ENCODE measurements at regions not wholly inside any gene's neighbourhood (a gene's known extent, or its start where the extent isn't known, plus 50 kb on each side); places are given as distances from the start of the nearest gene placed in this dataset.

DNA sequence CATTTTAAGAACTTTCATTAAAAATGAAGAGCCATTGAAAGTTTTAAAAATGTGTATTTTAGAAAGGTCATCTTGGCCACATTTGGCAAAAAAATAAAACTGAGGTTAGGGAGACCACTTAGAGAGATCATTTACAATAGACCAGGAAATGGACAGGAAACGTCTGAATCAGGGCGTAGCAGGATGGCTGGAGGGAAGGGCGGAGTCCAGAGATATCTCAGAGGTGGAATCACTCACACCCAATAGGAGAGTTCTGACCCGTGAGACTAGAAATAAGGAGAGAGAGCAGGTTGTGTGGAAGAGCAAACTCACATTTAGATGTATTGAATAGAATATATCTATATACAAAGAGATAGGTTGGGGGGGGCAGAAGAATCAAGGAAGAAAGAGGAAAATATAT, 373.4 kb downstream of the METTL4 start:
- no peak for DNase-seq (ENCODE audit: low read depth)
- TF ChIP-seq MYC (IDR thresholded peaks at IDR 0.05; ENCODE audit: low read depth, low read length) (no peak), POLR2A (IDR thresholded peaks at IDR 0.05; ENCODE audit: extremely low read depth, insufficient read length) (no peak)
- TF ChIP-seq, protein P1, sequence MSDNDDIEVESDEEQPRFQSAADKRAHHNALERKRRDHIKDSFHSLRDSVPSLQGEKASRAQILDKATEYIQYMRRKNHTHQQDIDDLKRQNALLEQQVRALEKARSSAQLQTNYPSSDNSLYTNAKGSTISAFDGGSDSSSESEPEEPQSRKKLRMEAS (IDR thresholded peaks at IDR 0.05; ENCODE audit: low read depth, low read length), result no peak
- TF ChIP-seq, protein P2, sequence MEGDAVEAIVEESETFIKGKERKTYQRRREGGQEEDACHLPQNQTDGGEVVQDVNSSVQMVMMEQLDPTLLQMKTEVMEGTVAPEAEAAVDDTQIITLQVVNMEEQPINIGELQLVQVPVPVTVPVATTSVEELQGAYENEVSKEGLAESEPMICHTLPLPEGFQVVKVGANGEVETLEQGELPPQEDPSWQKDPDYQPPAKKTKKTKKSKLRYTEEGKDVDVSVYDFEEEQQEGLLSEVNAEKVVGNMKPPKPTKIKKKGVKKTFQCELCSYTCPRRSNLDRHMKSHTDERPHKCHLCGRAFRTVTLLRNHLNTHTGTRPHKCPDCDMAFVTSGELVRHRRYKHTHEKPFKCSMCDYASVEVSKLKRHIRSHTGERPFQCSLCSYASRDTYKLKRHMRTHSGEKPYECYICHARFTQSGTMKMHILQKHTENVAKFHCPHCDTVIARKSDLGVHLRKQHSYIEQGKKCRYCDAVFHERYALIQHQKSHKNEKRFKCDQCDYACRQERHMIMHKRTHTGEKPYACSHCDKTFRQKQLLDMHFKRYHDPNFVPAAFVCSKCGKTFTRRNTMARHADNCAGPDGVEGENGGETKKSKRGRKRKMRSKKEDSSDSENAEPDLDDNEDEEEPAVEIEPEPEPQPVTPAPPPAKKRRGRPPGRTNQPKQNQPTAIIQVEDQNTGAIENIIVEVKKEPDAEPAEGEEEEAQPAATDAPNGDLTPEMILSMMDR (IDR thresholded peaks at IDR 0.05; ENCODE audit: low read depth, low read length), result no peak
- H3K4me3 ChIP-seq (ENCODE audit: low read depth, low read length), result no peak overlapping the region

DNA sequence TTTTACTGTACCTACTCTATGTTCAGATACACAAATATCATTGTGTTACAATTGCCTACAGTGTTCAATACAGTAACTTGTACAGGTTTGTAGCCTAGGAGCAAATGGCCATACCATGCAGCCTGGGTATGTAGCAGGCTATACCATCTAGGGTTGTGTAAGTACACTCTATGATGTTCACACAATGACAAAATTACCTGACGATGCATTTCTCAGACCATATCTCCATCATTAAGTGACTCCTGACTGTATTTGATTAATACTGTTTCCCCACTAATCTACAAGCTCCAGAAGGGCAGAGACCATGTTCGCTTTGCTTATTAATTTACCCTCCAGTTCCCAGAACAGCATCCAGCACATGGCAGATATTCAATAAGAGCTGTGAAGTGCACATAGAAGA, 372.2 kb downstream of the METTL4 start:
- no peak overlapping the region for H3K4me3 ChIP-seq (ENCODE audit: low read depth, low read length)
- TF ChIP-seq POLR2A (IDR thresholded peaks at IDR 0.05; ENCODE audit: extremely low read depth, insufficient read length), result no peak
- TF ChIP-seq MYC (IDR thresholded peaks at IDR 0.05; ENCODE audit: low read depth, low read length), result no peak
- TF ChIP-seq, protein P1 (IDR thresholded peaks at IDR 0.05; ENCODE audit: low read depth, low read length), result no peak
- TF ChIP-seq, protein P2 (IDR thresholded peaks at IDR 0.05; ENCODE audit: low read depth, low read length), result no peak
- DNase-seq (ENCODE audit: low read depth), result no peak

DNA sequence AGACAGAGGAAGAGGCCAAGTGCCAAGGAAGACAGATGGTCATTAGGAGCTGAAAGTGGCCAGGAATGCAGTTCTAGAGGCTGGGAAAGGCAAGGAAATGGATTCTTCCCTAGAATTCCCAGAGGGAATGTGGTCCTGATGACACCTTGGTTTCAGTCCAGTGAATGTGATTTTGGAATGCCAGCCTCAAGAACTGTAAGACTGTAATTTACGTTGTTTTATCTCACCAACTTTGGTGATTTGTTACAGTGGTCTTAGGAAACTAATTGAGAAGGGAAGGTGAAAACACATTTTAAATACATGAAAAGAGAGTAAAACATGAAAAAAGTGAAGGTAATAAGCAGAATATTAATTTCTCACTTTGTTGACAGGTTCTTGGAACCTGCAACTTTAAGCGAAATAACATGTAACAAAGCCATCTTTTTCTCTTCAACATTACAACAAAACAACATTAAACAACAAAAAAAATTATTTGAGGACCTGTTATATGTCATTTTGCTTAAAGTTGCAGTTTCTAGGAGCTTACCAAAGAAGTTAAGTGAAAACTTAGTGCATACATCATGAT, 370.2 kb downstream of the METTL4 start:
- no peak for DNase-seq (ENCODE audit: low read depth)
- no peak overlapping the region for H3K4me3 ChIP-seq (ENCODE audit: low read depth, low read length)

DNA sequence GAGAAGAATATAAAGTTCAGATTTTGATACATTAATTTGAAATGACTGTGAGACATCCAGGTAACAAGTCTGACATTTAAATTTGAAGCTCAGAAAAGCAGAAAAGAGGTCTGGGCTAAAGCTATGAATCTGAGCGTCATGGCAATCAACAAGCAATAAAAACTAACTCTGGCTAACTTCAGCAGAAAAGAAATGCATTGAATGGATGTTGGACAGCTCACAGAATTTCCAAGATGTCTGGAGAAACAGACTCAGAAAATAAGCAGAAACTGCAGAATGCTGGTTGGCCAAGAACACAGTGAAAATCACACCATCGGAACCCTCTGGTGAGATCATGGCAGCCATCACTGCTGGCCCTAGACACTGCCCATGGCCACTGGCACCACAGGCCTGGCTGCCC, 366.6 kb downstream of the METTL4 start:
- no peak overlapping the region for H3K4me3 ChIP-seq (ENCODE audit: low read depth, low read length)
- TF ChIP-seq, protein P2 (IDR thresholded peaks at IDR 0.05; ENCODE audit: low read depth, low read length), result no peak
- TF ChIP-seq MYC (IDR thresholded peaks at IDR 0.05; ENCODE audit: low read depth, low read length), result no peak
- TF ChIP-seq POLR2A (IDR thresholded peaks at IDR 0.05; ENCODE audit: extremely low read depth, insufficient read length), result no peak
- TF ChIP-seq, protein P1 (IDR thresholded peaks at IDR 0.05; ENCODE audit: low read depth, low read length), result no peak
- DNase-seq (ENCODE audit: low read depth), result no peak

More for the DNA sequence above, 370.2 kb downstream of the METTL4 start:
- TF ChIP-seq MYC (IDR thresholded peaks at IDR 0.05; ENCODE audit: low read depth, low read length), result no peak
- TF ChIP-seq, protein P1 (IDR thresholded peaks at IDR 0.05; ENCODE audit: low read depth, low read length), result no peak
- no peak for TF ChIP-seq POLR2A (IDR thresholded peaks at IDR 0.05; ENCODE audit: extremely low read depth, insufficient read length)
- TF ChIP-seq, protein P2 (IDR thresholded peaks at IDR 0.05; ENCODE audit: low read depth, low read length), result no peak

DNA sequence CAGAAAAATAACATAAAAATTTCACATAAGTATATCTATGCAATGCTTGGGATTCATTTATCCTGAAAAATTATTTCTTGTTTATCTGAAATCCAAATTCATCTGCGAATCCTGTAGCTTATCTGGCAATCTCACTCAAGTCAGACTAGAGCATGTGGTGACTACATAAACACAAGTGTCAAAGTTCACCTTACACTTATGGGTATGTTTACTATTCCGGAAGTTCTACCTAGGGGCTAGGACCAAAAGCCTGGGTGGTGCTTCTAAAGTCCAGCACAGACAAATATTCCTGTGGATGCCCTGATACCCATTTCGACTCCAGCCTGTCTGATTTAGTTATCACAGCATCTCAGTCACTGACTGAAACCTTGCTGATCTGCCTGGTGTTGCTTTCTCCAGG, 364.0 kb downstream of the METTL4 start:
- no peak for DNase-seq (ENCODE audit: low read depth)
- TF ChIP-seq POLR2A (IDR thresholded peaks at IDR 0.05; ENCODE audit: extremely low read depth, insufficient read length) (no peak), MYC (IDR thresholded peaks at IDR 0.05; ENCODE audit: low read depth, low read length) (no peak)
- TF ChIP-seq, protein P1 (IDR thresholded peaks at IDR 0.05; ENCODE audit: low read depth, low read length), result no peak
- TF ChIP-seq, protein P2 (IDR thresholded peaks at IDR 0.05; ENCODE audit: low read depth, low read length), result no peak
- H3K4me3 ChIP-seq (ENCODE audit: low read depth, low read length), result no peak overlapping the region
